GM06990 (cell line): ENCODE measurements at regions not wholly inside any gene's neighbourhood (a gene's known extent, or its start where the extent isn't known, plus 50 kb on each side); places are given as distances from the start of the nearest gene placed in this dataset.

Experiments
- DNase-seq: peaks from one replicate; pipeline ENCODE4 v3.0.0-alpha.2; 2011; ENCODE audit not compliant: insufficient read length; ENCODE audit errors: extremely low read depth
- H3K27me3 ChIP-seq: replicated peaks from 2 replicates; pipeline ENCODE4 v1.6.0; 2011; ENCODE audit warnings: low read length; ENCODE audit not compliant: control insufficient read depth, insufficient read depth
- H3K36me3 ChIP-seq: 2 replicates; pipeline ENCODE4 v1.5.1; 2011; ENCODE audit warnings: low read length; ENCODE audit not compliant: control insufficient read depth, insufficient read depth
- H3K4me3 ChIP-seq: replicated peaks from 2 replicates; pipeline ENCODE4 v1.5.1; 2011; ENCODE audit warnings: low read depth, mild to moderate bottlenecking, control low read depth, low read length
- CTCF ChIP-seq: IDR thresholded peaks from 2 replicates; pipeline ENCODE4 v1.5.1; 2011; ENCODE audit warnings: low read length, control low read depth, mild to moderate bottlenecking, inconsistent platforms; ENCODE audit not compliant: insufficient read depth, poor library complexity, severe bottlenecking

DNA sequence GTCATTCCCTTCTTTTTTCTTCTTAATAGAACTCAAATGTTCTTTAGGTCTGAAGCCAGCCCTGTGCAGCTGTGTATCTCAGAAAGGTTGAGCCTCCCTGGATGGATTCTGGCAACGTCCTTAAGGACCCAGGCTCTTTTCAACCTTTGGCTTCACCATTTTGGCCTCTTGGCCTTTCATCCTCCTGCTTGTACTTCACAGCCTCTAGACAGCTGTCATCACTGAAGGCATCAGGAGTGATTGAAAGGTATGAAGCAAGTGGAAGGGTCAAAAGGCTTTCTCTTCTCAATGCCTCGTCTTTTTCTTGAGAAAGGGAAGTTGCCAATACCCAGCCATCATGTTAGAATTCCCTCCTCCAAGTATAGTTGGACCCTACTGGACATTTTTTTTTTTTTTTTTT, 81.2 kb upstream of the RANBP3L start:
- Histone ChIP-seq H3K4me3 (no peak overlapping the region), H3K36me3 (no peaks in the 10 kb centered on the region), H3K27me3 (no peaks in the 10 kb centered on the region)
- TF ChIP-seq CTCF, result no peak
- no peak for DNase-seq

- TF ChIP-seq CTCF, result no peak
Measured at GRCh38 chr5:36383942-36384341, 82.2 kb upstream of the RANBP3L start.

GRCh38 chr5:36384845-36385244, 83.1 kb upstream of the RANBP3L start:
- DNase-seq, result no peak
- Histone ChIP-seq H3K36me3 (no peaks in the 10 kb centered on the region), H3K27me3 (no peaks in the 10 kb centered on the region), H3K4me3 (no peak overlapping the region)
- TF ChIP-seq CTCF, result no peak

More at GRCh38 chr5:36383942-36384341, 82.2 kb upstream of the RANBP3L start:
- Histone ChIP-seq H3K4me3 (no peak overlapping the region), H3K36me3 (no peaks in the 10 kb centered on the region), H3K27me3 (no peaks in the 10 kb centered on the region)
- DNase-seq, result no peak

- H3K4me3 ChIP-seq, result no peak overlapping the region
- no peaks in the 10 kb centered on the region for H3K27me3 ChIP-seq
- H3K36me3 ChIP-seq, result no peaks in the 10 kb centered on the region
- no peak for DNase-seq
- no peak for TF ChIP-seq CTCF
Measured at GRCh38 chr5:36385495-36385894, 83.8 kb upstream of the RANBP3L start.

GRCh38 chr5:36388288-36388687, 86.6 kb upstream of the RANBP3L start:
- Histone ChIP-seq H3K27me3 (no peaks in the 10 kb centered on the region), H3K36me3 (no peaks in the 10 kb centered on the region), H3K4me3 (no peak overlapping the region)
- TF ChIP-seq CTCF, result no peak
- DNase-seq, result no peak

GRCh38 chr5:36389245-36389644, 87.5 kb upstream of the RANBP3L start:
- no peak for TF ChIP-seq CTCF
- no peak for DNase-seq
- H3K4me3 ChIP-seq, result no peak overlapping the region

More at GRCh38 chr5:36389245-36389644, 87.5 kb upstream of the RANBP3L start:
- Histone ChIP-seq H3K36me3 (no peaks in the 10 kb centered on the region), H3K27me3 (no peaks in the 10 kb centered on the region; the same call in 1 of the 2 replicates)
